COLO668 (cell line): ENCODE measurements at regions not wholly inside any gene's neighbourhood (a gene's known extent, or its start where the extent isn't known, plus 50 kb on each side); places are given as distances from the start of the nearest gene placed in this dataset.
"Not testable (repeated sequence)": the region's sequence is repeated elsewhere in the genome, so short reads cannot be mapped to it uniquely, and the experiment has no call there.

ENCODE experiments used
- DNase-seq: peaks from one replicate; lab custom pipeline; 2025; ENCODE audit not compliant: unreplicated experiment; lab: John Stamatoyannopoulos, UW

DNA sequence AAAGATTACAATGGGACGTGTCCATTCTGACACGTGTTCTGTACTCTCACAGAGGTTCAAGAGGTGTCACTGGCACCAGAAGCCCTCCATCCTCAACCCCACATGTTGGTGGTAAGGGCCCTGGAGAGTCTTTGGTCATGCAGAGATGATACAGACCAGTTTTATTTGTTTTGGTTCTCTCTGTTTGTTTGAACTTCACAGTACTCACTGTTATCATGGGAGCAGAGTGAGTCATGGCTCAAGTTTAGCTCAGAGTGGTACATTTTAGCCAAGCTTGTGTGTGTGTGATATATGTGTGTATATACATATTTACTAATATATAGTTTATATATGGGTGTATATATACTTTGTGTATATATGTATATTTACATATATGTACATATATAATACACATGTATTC lies 935.6 kb downstream of the GRID1 start:
- DNase-seq, result peak; percentile 2

GRCh38 chr10:85433248-85433647 lies 933.3 kb downstream of the GRID1 start:
- DNase-seq, result no peak

DNA sequence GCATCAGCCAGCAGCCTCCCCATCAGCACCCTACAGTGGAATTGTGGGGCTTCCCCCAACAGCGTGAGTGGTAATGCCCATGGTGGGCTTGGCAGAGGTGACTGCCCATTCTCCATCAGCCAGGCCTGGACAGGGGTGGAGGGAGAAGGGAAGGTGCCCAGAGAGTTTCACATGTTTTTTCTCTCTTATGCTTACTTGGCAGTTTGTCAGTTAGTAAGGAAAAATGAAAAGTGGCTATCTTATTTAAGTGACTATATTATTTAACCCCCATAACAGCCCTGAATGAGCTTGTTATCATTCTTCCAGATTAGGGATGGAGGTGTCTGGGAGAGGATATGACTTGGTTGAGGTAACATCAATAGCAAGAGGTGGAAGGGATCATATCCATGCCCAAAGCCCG lies 921.7 kb downstream of the GRID1 start:
- DNase-seq, result no peak

DNA sequence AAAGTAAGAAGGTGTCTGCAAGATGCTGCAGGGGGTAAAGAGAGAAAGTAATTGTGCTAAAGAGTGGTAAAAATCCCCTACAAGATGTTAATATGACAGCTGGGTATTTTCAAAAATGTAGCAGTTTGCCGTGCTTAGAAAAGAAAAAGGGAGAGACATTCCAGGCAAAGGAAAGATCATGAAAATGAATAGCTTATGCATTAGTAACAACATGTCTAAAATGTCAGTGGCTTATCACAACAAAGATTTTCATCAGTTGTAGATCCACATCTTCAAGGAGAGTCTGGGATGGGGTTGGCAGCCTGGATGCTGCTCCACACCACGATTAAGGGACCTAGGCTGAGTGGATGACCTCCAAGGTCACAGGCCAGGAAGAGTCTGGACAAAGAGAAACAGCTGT lies 920.9 kb downstream of the GRID1 start:
- DNase-seq, result no peak

GRCh38 chr10:85446827-85447226 lies 919.8 kb downstream of the GRID1 start:
- DNase-seq, result no peak

DNA sequence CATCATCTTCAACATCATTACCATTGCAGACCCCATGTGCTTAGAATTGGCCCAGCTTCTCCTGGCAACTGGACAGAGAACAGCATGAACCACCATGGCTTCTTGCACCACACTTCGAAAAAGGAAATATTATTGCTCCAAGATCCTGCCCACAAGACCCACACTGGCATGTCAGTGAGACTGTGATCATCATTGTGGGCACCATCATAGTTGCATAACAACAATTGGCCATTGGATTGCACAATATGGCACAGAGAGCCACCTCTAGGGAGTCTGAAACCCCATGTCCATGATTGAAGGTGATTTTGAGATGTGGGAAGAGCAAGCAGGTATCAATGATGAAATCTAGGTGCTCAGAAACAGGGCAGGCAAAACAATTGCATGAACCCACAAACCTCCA lies 918.9 kb downstream of the GRID1 start:
- DNase-seq, result no peak

DNA sequence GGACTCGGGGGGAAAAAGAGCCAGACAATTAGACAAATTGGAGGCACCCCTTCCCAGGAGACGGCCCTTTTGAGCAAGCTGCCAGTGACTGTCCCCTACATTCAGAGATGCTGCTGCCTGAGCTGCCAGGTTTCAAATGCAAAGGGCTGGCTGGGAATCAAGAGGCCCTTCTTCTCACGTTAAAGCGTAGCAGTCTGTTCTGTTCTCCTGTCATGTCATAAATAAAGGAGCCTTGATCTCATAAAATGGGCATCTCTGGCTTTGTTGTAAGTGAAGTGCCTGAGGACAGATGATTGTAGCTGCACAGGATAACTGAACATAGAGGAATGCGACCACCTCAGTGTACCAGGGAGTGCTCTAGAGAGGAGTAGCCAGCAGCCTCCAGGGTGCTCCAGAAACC lies 917.9 kb downstream of the GRID1 start:
- no peak for DNase-seq

GRCh38 chr10:85454386-85454785 lies 912.2 kb downstream of the GRID1 start:
- DNase-seq, result no peak

DNA sequence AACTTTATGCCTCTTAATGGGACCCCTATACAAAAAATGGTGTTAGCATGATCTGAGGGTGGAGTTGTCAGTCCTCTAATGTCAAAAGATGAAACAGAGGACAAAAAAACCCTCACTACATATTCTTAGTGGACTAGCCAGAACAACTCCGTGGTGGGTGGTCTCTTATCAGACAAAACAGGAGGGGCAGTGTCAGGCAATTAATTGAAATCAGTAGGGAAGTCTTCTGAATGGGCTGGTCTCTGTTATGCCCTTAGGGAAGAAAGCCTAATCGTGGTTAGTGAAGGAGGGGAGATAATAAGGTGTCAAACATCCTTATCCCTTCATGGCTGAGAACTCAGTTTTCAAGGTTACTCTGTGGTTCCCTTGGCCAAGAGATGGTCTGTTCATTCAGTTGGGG lies 909.4 kb downstream of the GRID1 start:
- no peak for DNase-seq

DNA sequence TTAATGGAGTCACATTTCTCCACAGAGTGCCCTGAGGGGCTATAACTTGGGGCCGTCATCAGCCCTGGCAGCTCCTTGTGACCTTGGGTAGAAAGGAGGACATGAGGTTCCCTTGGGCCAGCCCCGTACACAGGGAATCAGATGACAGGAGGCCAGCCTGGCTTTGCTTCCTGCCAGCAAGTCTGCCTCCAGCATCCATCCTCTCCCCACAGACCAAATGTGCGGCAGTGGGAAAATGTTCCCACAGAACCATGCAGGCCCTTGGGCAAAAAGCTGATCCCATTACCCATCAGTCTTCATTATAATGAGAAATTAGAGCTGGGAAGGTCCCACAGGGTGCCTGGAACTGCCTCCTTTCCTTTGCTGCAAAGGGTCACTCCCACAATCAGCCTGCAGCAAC lies 908.3 kb downstream of the GRID1 start:
- no peak for DNase-seq

GRCh38 chr10:85459906-85460305 lies 906.7 kb downstream of the GRID1 start:
- no peak for DNase-seq

DNA sequence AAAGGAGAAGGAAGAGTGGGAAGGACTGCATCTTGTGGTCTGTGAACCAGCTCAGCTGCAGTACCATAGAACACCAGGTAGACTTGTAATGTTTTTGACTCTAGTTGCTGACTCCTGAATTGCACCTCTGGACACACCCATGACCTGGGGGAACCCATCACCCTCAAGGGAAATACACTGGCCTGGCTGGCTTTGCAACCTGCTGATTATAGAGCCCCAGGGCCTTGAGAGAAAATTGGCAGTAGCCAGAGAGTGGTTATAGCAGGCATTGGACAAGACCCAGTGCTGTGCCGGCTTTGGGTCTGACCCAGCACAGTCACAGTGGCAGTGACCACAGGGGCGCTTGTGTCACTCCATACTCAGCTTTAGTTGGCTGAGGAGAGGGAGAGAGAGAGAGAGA lies 902.3 kb downstream of the GRID1 start:
- DNase-seq, result no peak

DNA sequence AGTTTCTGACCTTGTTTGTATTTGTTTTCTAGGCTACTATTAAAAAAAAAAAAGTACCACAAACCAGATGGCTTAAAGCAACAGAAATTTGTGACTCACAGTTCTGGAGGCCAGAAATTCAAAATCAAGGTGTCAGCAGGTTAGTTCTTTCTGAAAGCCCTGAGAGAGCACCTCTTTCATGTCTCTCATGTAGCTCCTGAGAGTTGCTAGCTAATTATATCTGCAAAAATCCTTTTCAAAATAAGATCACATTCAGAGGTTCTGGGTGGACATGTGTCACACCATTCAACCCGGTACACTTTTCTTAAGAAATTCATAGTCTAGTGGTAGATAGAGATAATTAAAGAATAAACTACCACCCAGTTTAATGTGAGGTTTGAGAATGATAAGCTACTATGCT lies 888.6 kb downstream of the GRID1 start:
- no peak for DNase-seq

GRCh38 chr10:85490431-85490830 lies 876.2 kb downstream of the GRID1 start:
- DNase-seq, result no peak

GRCh38 chr10:85491652-85492051 lies 874.9 kb downstream of the GRID1 start:
- DNase-seq, result no peak

DNA sequence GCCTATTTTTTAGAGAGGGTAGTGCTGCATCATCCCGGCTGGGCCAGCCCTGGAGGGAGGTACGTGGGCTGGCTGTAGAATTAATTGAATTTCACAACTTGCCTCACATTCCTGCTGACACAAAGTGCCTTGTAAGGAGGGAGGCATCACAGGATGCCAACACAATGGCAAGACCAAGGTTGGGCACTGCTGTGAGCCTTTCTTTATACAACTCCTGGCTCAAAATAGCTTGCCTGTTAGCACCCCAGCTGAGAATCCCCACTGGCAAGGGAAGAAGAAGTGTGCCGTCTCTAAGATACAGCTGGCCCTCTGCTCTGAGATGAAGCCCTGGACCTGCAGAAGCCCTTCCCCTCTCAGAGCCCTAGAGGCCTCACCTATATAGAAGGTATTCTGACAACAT lies 873.9 kb downstream of the GRID1 start:
- DNase-seq, result no peak

DNA sequence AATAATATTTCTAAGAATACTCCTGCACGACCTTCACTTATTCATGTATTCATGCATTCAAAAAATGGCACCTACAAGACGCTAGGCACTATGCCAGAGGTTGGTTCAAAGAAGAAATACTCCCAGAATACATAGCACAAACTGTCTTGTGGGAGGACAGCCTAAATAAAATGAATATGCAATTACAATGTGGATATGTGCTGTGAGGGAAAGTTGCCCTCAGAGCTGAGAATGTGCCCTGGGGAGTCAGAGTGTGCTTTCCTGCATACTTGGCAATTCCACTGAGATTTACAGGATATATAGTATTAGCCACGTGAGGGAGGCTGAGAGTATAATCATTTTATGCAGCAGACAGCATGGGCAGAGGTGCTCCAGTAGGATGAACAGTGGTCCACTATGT lies 872.9 kb downstream of the GRID1 start:
- DNase-seq, result no peak

DNA sequence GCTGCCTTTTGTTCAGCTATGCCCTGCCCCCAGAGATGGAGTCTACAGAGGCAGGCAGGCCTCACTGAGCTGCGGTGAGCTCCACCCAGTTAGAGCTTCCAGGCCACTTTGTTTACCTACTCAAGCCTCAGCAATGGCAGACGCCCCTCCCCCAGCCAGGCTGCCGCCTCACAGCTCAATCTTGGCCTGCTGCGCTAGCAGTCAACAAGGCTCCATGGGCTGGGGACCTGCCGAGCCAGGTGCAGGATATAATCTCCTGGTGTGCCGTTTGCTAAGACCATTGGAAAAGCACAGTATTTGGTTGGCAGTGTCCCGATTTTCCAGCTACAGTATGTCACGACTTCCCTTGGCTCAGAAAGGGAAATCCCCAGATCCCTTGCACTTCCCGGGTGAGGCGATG lies 862.0 kb downstream of the GRID1 start:
- not testable (repeated sequence) for DNase-seq

DNA sequence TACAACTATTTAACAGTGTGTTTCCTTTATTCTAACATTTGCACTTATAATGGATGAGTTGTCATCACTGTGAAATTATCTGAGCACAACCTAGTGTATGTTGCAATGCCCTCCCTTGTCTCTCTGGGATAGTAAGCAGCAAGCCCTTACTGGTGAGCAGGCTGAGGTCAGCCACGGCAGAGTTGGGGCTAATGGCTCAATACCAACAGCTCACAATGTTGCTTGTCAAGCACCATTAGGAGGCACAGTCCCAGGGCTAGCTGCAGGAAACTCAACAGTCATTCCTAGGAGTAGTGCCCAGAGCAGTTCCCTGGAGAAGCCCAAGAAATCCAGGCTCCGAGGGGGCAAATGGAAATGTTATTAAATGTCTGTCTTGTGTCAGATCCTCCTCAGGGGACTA lies 858.4 kb downstream of the GRID1 start:
- DNase-seq, result no peak

GRCh38 chr10:85510682-85511081 lies 855.9 kb downstream of the GRID1 start:
- no peak for DNase-seq

DNA sequence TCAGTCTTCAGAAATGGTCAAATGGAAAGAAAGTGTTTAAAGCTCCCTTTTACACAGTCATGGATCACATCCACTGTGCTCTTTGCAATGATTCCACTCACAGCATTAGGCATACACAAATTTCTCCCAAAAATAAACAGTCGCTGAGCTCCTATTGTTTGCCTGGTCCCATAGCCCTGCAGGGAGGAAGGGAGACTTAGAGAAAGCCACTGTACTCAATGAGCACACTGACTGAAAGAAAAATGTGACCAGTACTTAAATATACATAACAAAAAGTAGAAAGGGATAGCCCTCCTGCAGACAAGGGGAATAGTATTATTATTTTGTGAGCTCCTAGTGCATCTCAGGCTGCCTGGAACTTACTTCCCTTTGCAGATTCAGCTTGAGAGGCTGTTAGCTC lies 853.2 kb downstream of the GRID1 start:
- DNase-seq, result no peak

DNA sequence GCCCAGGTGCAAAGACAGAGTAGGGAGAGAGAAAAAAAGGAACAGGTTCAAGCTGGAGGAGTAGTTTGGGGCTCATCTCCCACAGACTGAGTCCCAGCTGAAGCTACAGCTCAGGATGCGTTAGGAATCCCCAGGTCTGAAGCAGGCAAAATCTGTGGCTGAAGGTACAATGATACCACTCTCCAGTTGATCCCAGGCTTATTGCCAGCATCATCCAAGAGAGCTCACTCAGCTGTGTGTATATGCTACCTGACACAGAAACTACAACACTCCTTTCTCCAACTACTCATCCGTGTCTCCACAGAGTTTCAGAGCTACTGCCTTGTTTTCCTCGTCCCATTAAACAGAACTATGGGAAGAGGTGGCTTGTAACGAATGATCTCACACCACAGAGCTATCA lies 851.3 kb downstream of the GRID1 start:
- no peak for DNase-seq

DNA sequence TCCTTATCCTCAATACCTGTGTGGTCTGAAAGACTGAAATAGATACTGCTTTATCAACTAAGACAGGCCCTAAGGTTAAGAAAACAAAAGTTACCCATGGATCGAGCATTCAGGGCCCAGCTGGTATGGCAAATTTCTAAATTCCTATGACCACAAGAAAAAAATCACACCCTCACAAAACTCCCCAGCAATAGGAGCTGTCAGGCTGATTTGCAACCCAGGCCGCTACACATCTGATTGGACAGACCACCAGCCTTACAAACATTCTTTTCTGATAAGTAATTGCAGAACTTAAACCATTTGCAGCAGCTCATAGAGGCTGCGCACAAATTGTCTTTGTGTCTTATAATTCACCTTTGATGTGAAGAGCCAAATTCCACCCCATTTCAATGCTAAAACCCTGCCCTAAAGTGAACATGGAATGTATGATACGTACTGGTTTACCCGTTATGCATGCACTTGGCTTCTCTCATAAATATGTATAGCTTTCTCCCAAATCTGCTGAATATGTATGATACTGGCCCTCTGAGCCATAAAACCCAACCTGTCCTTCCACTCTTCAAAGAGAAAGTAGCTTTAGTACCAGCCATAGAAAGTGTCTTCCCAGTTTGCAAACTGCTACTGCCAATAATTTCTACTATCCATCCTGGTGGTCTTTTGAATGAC lies 842.5 kb downstream of the GRID1 start:
- no peak for DNase-seq
